Right renal cortex interstitium (tissue), 3 donors: ENCODE measurements at regions not wholly inside any gene's neighbourhood (a gene's known extent, or its start where the extent isn't known, plus 50 kb on each side); places are given as distances from the start of the nearest gene placed in this dataset.
"Not testable (repeated sequence)": the region's sequence is repeated elsewhere in the genome, so short reads cannot be mapped to it uniquely, and the experiment has no call there.

Experiments
- DNase-seq, 3 donors: peaks; one replicate each; pipeline ENCODE4 v3.0.0-alpha.2; 2013; ENCODE audit warnings: low read depth in 3 of 3, low spot score in 2 of 3

DNA sequence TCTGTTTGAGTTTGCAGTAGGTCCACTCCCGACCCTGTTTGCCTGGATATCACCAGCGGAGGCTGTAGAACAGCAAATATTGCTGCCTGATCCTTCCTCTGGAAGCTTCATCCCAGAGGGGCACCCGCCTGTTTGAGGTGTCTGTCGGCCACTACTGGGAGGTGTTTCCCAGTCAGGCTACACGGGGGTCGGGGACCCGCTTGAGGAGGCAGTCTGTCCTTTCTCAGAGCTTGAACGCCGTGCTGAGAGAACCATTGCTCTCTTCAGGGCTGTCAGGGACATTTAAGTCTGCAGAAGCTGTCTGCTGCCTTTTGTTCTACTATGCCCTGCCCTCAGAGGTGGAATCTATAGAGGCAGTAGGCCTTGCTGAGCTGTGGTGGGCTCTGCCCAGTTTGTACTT lies 422.3 kb downstream of the CCDC85A start:
- DNase-seq = not testable (repeated sequence)

DNA sequence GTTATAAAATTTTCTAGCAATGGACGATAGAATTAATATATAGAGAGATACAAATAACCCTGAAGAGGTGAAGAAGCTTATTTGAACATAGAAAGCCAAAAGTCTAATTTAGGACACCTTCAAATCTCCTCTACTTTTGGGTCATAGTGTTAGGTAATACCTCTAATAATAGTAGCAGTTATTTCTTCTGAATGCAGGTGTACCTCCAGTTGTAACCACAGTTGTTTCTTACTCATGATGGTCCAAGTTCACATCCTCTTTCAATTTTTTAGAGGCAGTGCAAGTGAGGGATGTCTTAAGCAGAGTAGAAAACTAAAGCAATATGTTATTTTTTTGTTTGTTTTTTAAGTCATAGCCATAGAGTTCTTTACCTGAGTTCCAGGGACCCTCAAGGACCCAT lies 429.5 kb downstream of the CCDC85A start:
- no peak for DNase-seq

DNA sequence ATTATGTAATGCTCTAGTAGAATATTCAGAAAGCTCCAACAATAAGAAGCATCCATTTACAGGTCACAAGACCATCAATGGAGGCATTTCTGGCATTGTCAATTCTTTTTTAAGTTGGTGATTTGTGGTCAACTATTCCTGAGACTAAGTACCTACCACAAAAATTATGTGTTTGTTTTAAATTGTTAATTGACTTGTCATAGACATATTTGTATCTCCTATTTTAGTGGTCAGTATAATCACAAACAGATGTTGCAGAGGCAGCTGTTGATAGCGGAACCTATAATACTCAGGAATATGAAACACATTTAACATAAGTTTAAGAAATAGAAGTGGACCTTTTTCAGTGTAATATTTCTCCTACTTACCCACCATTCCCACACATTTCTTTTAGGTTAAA lies 430.1 kb downstream of the CCDC85A start:
- no peak for DNase-seq

DNA sequence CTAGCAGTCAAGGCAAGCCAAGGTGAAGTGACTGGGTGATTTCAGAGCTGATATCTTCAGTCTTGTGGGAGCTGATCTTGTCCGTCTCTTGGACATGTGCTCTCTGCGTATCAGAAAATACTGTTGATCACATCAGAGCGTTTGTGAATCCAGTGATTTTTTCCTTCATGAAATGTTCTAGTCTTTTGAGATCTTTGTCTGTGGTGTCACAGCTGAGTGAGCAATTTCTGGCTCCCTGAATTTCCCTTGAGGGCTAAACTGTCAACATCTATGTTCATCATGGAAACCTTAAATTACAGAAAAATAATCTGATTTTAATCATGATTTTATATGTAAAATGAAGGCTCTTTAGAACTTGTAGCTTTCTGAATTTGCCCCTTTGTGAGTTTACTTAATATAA lies 432.0 kb downstream of the CCDC85A start:
- no peak for DNase-seq

DNA sequence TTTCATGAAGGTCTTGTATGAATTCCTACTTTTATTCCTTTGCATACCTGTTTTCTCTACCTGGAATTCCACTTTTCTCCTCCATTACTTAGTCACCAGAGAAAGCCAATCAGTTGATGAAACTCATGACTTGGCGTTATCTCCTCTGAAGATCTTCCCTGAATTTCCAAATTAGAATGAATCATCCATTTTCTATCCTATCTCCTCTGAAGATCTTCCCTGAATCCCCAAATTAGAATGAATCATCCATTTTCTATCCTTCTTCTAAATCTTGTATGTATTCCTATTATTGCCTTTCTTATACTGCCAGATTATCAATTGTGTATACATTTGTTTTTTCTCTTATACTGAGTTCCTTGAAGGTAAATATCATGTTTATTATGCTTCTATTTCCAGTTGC lies 440.4 kb downstream of the CCDC85A start:
- no peak for DNase-seq

DNA sequence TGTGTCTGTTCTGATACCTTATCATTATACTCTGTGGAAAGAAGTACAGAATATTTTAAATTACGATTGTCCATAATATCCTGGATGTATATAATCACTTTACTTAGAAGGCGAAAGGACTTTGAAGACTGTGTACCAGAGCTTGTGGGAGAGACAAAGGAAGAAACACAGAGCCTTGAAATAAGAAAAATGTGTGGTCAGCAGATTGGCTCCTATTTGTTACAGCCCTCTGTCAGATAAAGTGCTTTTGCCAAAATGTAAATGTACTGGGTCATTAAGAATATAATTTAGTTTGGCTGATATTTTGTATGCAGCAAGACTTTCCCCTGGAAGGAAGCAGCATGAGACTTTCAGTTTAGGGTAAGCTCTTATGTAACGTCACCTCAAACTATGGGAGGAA lies 443.1 kb downstream of the CCDC85A start:
- DNase-seq = no peak

DNA sequence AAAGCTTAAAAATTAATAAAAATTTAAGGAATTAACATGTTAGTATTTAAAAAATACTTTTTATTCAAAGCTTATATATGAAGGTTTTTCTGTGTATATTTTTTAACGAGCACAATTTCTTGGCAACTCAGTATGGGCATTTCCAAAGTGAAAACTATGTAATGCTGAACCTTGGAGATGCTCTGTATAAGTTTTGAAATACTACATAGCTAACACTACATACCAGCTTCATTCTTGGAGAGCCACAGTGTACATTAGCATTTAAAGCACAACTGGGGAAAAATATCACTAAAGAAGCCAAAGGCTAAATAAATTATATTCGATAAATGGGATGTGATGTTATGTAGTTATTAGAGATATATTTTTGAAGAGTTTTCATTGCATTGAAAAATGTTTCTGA lies 446.5 kb downstream of the CCDC85A start:
- no peak for DNase-seq

DNA sequence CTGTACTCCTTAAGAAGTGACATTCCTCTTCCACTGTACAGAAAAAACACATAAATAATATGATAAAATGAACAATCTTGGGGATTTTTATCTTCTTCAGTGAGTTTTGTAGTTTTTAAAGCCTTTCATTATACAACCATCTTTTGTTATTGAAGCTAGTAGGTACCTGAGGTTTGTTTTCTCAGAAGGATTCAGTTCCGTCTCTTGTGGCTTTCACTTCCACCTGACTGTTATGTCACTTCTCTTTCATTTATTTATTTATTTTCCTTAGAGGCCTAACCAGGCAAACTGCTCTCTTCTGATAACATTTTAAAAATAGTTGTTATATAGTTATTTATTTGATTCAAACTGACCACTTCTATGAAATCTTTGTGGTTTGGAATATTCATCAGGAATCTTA lies 464.2 kb downstream of the CCDC85A start:
- DNase-seq = no peak

DNA sequence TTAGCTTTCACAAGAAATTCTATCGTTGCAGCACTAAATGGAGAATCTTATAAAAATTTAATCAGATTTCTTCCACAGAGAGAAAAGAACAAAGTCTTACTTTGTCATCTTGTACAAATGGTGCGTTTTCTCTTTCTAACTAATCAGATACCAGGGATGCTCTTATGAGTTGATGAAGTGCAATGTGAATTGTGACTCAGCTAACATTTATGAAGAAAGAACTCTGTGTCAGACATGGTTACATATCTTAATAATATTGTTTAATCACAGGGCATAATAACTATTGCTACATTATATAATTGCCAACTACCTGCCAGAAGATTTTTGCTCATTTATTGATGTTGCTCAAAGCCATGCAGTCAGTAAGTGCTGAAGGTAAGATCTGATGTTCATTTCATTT lies 465.0 kb downstream of the CCDC85A start:
- no peak for DNase-seq

DNA sequence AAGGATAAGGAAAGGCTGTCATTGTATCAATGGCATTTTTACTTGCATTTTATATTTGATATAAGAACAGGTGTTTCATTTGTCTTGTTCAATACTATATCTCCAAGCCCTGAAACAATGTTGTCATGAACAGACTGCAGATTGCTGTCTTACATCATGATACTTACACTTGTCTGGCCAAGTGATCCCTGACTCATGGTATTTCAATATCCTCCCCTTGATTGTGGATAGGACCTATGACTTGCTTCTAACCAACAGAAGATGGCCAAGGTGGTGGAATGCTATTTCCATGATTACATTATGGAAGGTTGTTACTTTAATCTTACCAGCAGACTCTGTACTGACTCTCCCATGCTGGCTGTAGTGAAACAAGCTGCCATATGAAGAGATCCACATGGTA lies 471.1 kb downstream of the CCDC85A start:
- DNase-seq = no peak

DNA sequence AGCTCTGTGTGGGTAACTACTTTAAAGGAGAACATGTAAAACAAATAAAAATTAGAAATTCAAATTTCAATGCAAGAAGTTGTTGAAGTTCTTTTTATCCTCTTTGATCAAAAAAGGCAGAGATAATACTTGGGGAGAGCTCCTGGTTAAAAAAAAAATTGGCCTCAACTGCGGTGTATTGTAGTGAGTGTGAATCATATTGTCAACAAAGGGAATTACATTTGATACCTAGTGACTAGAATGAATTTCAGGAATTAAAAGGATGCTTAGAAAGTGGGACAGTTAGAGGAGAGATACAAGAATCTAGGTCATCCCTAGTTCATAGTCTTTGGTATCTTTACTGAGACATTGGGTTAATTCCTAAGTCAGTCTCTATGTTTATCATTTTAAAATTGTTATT lies 473.0 kb downstream of the CCDC85A start:
- DNase-seq = no peak

DNA sequence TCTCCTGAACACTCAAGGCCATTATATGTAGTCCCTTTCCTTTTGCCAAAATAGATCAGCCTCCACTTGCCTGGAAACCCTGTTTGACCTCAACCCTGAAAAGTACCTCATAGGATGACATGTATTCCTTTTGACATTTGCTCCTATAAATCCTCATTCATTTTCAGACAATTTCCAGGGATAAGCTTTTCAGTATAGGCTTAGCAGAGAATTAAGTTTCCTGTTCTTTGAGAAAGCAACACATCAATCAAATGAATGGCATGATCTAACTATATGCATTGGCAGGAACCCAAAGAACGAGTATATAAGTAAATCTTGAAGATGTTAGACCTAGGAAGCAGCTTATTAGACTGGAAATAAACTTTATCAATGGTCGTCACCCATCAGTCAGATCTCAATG lies 483.0 kb downstream of the CCDC85A start:
- no peak for DNase-seq

DNA sequence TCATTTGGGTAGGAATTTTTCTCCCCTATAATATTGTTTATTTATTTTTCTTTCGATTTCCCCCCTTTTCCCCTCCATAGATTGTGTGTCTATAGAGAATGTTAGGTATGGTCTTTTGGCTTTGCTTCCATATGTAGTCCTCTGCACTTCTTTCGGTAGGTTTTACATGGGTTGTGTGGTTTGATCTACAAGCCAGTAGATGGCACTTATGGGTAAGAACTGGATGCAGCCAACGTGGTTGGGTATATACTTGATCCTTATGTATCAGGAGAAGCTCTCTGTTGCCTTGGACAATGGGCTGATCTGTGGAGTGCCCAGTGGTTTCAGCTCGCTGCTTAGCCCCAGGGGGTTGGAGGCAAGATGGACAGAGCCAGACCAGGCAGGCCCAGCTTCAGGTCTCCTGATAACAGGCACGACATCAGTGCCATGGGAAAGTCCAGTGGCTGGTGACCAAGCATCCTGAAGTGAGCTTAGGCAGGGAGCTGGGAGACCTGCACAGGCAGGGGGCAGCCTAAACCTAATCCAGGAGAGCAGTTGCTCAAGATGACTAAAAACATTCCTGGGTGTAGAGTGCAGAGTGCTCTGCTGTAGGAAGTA lies 488.3 kb downstream of the CCDC85A start:
- no peak for DNase-seq

DNA sequence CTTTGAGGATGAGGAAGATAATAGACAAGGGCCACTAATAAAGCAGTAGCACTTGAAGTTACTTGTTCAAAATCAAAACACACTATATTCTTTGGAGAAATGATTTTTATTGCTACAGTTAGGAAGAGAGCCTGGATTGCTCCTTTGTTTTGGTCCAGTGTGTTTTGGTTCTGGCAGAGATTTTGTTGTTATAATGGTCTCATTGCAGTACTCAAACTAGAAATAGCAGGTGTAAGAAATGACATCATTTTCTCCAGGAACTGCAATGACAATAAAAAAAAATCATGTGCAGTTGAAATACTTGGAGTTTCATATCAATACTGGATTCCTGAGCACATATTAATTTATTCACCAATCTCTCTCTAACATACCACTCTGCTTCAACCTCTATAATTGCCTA lies 490.3 kb downstream of the CCDC85A start:
- no peak for DNase-seq

DNA sequence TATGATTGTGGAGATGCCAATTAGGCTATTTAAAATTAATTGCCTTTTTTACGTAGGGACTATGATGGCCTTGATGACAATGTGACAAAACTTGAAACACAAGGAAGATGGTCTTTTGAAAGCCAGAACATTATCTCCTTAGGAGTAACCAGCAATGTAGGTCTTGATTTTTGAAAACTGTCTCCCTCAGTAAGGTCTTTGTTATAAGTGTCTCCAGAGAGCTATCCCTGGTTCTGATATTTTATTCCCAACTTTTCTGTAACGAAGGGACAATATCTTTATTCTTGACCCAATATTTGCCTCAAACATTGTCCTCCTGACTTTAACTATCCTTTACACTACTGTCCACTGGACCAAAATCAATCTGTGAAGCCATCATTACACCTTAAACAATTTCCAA lies 493.2 kb downstream of the CCDC85A start:
- no peak for DNase-seq

DNA sequence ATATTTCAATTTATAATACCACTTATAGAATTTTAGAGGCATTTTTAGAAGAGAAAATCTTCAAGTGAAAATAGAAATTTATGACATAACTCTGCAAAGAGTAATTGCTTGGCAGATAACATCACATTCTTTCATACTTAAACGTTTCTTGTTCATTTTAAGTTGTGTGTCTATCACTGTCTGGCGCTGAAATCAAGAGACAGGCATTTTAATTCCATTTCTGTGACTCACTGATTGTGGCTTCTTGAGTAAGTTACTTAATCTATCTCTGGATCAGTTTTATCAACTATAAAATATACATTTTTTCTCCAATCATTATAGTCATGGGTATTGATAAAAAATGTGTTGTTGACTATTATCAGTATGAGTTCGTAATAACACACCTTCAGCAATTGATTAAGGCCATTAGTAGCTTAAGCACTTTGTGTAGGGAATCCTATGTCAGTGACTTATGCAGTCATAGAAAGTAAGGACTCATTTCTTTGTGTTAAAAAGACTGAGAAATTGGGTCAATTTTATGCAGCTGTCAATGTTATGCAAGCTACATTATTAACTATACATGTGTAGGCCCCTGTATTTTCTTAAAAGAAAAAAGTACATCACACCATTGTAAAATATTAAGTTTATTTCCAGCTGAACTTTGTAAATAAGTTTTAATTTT lies 497.3 kb downstream of the CCDC85A start:
- DNase-seq = no peak

DNA sequence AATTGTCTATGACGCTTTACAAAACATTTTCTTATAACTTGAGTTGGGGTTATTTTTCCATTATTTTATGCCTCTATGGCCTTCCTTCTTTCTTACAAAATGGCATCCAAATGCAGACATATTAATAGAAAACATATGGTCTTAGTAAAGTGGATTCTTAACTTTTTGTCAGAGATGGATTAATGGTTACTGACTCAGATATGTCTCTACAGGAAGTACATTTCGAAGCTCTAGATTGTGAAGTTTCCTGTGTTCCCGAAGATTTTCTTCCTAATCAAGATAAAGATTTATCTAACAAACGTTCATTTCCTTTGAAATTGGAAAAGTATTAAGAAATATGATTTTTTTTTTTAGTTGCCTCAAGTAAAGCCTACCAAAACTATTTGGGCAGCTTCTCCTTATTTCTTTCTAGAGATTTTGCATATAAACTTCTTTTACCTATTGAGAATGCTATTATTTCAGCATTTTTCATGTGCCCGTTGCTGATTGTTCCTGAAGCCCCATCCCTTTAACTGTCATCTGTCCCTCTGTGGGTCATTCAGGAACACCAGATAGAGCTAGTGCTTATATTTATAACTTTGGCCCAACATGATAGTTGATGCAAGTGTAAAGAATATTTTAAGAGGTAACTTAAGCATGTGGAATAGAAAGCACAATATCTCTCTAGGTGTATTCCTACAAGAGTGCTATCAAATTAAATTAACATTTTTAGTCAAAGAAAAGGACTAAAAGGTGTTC lies 498.0 kb downstream of the CCDC85A start:
- no peak for DNase-seq

DNA sequence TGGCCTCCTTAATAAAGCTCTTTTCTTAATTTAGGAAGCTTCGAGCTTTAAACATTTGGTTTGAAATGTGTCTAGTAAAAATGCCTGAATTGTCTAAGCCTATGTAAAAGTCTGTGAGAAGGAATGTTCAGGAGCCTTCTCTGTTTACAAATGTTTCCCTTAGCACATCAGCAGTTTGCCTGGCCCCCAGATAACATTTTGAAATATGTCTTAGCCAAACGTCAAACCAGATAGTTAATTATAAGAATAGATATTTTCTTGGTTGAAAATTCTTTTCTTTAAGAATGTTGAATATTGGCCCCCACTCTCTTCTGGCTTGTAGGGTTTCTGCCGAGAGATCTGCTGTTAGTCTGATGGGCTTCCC lies 498.6 kb downstream of the CCDC85A start:
- no peak for DNase-seq

DNA sequence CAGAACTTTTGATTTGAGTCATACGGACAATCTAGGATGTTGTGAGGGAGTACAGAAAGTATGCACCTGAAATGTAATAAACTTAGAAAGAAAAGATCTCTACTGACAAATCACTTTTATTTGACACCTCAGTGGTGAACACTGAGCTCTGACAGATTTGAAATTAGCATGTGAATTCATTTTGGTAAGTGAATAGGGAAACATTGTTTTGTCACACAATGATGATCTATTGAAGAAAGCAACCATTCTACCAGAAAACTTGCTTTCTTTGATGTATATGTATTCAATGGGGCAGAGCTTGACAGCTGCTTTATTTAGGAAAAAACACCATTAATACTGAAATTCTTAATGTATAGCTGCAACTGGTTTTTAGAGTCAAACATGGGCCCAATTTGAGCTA lies 500.5 kb downstream of the CCDC85A start:
- no peak for DNase-seq

DNA sequence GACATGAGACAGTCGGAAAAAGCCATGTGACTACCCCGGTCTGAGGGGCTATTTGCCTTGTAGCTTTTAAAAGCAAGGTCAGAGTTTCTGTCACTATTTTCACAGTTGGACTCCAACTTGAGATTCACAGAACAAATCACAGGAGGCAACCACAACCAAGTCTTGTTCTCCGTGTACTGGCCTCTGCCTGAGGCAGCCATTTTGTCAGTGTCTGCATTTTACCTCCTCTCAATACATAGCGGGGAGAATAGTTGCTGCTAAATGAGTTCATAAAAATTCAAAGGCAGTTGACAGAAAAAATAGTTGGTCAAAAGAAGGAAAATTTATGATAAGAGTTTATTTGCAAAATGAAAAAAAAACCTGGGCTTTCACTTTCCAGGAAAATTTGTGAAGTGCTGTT lies 501.4 kb downstream of the CCDC85A start:
- DNase-seq = no peak

DNA sequence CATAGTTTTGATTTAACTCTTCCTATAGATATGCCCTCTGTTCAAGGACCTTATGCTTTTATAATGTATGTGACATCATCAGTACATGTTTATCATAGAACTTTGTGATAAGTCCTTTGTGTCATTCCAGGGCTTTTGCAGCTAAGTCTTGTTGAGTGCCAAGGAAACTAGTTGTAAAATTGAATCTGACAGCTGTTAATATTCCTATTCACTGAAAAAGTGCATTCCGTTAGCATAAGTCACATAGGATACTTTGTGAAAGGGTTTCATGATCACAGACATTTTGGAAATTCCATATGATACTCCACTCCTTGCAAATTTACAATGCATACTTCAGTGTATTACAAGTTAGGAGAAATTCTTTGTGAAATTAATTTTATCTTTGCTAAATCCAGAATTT lies 503.4 kb downstream of the CCDC85A start:
- no peak for DNase-seq

DNA sequence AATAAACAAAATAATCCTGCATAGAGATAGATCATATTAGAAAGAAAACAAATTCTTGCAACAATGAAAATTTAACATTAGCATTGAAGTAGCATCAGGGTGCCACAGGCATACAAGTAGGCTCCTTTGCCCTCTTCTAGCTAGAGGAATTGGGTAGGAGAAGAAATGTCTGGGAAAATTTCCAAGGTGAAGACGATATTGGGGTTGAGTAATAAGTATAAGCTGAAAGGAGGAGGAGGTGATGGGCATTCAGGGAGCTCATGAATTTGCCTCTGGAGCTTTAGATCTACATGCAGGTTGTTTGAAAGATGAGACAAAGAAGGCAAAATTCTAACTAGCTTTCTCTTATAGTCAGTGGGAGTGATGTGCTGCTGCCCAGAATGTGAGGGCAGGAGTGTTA lies 504.9 kb downstream of the CCDC85A start:
- DNase-seq = no peak
